GM20000 (cell line): ENCODE measurements at regions not wholly inside any gene's neighbourhood (a gene's known extent, or its start where the extent isn't known, plus 50 kb on each side); places are given as distances from the start of the nearest gene placed in this dataset.

Source experiments
- DNase-seq: peaks from one replicate; pipeline ENCODE4 v3.0.0; 2012; ENCODE audit warnings: low spot score
- TF ChIP-seq, protein P1 (sequence below): IDR thresholded peaks from 2 replicates; pipeline ENCODE4 v1.5.1; 2012; ENCODE audit warnings: mild to moderate bottlenecking, control low read depth; ENCODE audit errors: extremely low read depth, missing control alignments

DNA sequence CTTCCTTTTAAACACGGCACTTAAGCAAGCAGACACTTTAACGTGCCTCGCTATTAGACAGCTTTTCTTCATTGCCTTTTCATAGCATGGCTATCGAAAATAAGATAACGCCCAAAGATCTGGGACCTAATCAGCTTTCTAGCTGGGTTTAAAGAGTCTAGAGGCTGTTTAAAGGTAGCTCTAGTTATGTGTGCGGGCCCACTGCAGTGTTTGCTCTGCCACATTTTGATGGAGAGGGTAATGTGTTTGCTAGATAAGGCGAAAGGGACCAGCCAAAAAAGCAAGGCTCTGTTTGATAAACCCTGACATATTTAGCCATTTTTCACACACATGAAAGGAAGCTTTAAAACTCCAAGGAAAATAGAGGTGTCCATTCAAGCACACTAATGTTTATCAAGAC is 91.6 kb downstream of the NR2F2 start:
- TF ChIP-seq, protein P1, sequence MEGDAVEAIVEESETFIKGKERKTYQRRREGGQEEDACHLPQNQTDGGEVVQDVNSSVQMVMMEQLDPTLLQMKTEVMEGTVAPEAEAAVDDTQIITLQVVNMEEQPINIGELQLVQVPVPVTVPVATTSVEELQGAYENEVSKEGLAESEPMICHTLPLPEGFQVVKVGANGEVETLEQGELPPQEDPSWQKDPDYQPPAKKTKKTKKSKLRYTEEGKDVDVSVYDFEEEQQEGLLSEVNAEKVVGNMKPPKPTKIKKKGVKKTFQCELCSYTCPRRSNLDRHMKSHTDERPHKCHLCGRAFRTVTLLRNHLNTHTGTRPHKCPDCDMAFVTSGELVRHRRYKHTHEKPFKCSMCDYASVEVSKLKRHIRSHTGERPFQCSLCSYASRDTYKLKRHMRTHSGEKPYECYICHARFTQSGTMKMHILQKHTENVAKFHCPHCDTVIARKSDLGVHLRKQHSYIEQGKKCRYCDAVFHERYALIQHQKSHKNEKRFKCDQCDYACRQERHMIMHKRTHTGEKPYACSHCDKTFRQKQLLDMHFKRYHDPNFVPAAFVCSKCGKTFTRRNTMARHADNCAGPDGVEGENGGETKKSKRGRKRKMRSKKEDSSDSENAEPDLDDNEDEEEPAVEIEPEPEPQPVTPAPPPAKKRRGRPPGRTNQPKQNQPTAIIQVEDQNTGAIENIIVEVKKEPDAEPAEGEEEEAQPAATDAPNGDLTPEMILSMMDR = no peak
- no peak for DNase-seq

DNA sequence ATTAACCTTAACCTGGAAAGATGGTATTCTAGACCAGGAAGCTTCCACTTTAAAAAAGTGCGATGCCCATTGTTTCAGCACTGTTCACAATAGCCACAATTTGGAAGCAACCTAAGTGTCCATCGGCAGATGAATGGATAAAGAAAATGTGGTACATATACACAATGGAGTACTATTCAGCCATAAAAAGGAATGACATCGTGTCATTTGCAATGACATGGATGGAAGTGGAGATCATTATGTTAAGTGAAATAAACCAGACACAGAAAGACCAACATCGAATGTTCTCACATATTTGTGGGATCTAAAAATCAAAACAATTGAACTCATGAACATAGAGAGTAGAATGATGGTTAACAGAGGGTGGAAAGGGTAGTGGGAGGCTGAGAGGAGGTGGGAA is 94.2 kb downstream of the NR2F2 start:
- DNase-seq = no peak

DNA sequence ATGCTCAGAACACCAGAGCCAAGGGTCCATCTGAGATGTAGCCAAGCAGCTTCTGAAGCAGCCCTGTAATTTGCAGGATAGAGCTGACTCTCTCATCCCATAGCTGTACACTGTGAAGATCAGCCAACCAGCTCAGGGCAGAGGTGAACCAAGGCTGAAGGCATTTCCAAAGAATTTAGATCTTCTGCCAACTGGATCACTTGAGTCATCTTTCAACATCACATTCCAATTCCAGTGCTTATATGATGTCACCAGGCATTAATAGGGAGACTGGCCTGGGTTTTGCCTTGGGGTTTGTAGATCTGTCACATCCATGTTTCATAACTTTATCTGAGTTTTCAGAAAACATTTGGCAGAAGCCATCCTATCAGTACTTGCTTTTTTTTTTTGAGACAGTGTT is 98.2 kb downstream of the NR2F2 start:
- no peak for DNase-seq
- TF ChIP-seq, protein P1 = no peak

More for the DNA sequence above, 94.2 kb downstream of the NR2F2 start:
- TF ChIP-seq, protein P1 = no peak

DNA sequence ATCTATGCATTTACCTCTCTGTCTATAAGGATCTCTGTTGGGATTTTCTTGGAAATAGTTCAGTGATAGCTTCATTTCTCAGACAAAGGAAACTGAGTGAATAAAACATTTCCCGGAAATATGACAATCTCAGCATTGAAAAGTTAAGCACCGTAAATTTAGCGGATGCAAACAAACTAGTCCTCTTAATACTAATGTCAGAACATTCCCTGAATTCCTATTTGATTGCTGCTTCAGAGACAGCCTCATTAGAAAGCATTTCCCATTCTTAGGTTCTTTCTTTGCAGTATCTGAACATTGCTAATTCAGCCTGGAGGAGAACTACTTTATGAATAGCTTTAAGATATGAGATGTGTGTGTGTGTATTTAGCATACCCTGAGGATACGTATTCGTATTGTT is 101.3 kb downstream of the NR2F2 start:
- no peak for DNase-seq
- TF ChIP-seq, protein P1 = no peak

DNA sequence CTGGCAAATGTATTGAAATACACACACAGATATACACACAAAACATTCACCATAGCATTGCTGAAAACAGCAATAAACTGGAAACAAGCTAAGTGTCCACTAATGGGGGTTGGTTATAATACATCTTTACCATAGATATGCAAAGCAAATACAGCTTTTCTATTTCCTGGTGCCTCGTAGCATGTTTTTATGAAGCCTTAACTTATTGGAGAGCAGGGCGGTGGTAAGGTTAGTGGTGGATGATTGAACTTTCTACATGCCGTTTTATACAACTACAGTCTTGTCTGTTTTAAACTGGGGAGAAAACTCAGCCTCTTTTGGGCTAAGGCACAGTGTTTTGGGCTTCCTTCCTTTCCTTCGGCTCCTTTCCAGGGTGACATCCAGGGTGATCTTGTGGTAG is 104.5 kb downstream of the NR2F2 start:
- no peak for DNase-seq
- TF ChIP-seq, protein P1 = no peak

DNA sequence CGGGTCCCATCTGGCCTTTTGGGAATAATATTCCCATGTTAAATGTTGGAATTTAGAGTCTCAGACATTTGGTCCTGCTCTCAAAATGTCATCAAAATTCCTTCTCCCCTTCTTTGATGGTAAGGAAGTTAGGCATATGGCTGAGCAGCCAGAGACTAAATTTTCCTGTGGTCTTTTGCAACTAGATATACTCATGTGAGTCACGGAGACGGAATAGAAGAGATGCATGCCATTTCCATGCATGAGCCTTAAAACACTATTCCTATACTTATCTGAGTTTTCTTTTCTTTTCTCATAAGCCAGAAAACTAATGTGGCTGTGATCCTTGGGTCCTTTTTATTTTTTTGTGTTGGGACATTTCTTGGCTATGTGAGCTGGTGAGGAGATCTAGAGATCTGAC is 105.3 kb downstream of the NR2F2 start:
- TF ChIP-seq, protein P1 = no peak

DNA sequence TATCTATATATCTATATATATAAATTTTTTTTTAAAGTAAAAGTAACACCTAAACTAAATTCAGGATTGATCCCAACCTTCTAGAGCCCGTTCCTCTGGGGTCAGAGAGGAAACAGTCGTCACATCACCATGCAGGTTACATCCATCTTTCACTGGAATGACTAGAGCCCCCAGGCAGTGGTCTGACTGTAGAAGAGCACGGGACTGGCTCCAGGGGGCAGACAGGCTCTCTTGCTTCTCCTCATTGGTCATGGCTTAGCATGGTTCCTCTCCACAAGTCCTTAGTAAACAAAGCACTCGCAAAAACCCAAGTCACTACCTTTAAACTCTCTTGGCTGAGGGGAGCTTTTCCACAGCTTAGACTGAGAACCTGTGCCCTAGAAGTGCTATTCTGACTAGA is 110.5 kb downstream of the NR2F2 start:
- no peak for DNase-seq
- TF ChIP-seq, protein P1 = no peak

More for the DNA sequence above, 105.3 kb downstream of the NR2F2 start:
- no peak for DNase-seq
